22Rv1 (cell line): ENCODE measurements at regions not wholly inside any gene's neighbourhood (a gene's known extent, or its start where the extent isn't known, plus 50 kb on each side); places are given as distances from the start of the nearest gene placed in this dataset.

ENCODE experiments used
- H3K27ac ChIP-seq: fragments of 450-650 bp; 2 replicates; pipeline ENCODE4 v1.5.1; 2017
- ZFX ChIP-seq: fragments of 450-650 bp; IDR thresholded peaks from 2 replicates; pipeline ENCODE4 v1.6.1; 2017; ENCODE audit warnings: antibody characterized with exemption, borderline replicate concordance
- TF ChIP-seq, protein P1 (sequence below): fragments of 450-650 bp; IDR thresholded peaks from 2 replicates; pipeline ENCODE4 v1.5.1; 2017; ENCODE audit warnings: mild to moderate bottlenecking

- no peak for TF ChIP-seq ZFX
- TF ChIP-seq, protein P1, sequence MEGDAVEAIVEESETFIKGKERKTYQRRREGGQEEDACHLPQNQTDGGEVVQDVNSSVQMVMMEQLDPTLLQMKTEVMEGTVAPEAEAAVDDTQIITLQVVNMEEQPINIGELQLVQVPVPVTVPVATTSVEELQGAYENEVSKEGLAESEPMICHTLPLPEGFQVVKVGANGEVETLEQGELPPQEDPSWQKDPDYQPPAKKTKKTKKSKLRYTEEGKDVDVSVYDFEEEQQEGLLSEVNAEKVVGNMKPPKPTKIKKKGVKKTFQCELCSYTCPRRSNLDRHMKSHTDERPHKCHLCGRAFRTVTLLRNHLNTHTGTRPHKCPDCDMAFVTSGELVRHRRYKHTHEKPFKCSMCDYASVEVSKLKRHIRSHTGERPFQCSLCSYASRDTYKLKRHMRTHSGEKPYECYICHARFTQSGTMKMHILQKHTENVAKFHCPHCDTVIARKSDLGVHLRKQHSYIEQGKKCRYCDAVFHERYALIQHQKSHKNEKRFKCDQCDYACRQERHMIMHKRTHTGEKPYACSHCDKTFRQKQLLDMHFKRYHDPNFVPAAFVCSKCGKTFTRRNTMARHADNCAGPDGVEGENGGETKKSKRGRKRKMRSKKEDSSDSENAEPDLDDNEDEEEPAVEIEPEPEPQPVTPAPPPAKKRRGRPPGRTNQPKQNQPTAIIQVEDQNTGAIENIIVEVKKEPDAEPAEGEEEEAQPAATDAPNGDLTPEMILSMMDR = no peak
- no peak overlapping the region for H3K27ac ChIP-seq
Observed at GRCh38 chr9:73219985-73220626, 68.4 kb downstream of the ANXA1 start.

DNA sequence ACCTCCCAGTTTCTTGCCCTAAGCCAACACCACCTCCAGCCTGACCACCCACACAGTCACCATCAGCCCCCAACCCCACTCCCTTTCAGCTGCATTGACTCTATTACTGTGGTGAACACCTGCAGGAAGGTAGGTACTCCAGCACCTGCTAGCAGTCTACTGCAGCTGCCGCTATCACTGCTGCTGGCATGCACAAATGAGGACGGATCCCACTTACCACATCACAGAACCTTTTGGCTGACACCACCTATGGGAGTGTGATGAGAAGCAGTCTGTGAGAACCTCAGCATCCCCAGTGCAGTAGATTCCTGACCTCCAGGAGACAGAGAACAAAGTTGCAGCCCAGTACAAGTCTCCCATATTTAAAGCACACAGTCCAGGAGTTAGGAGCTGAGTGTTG, 71.9 kb downstream of the ANXA1 start:
- no peak overlapping the region for H3K27ac ChIP-seq
- no peak for TF ChIP-seq ZFX
- TF ChIP-seq, protein P1 = no peak

DNA sequence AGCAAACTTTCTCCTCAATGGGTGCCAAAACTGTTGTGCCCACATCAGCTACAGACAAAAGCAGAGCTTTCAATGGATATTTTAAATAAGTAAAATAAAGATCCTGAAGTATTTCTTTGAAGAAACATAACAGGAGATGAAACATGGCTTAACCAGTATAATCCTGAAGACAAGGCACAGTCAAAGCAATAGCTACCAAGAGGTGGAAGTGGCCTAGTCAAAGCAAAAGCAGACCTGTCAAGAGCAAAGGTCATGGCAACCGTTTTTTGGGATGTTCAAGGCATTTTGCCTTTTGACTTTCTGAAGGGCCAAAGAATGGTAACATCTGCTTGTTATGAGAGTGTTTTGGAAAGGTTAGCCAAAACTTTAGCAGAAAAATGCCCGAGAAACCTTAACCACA, 77.9 kb downstream of the ANXA1 start:
- TF ChIP-seq ZFX = no peak
- TF ChIP-seq, protein P1 = no peak

GRCh38 chr9:73230251-73230650, 78.6 kb downstream of the ANXA1 start:
- H3K27ac ChIP-seq = no peak overlapping the region
- TF ChIP-seq, protein P1 = no peak
- TF ChIP-seq ZFX = no peak

More for the DNA sequence above, 77.9 kb downstream of the ANXA1 start:
- no peak overlapping the region for H3K27ac ChIP-seq

DNA sequence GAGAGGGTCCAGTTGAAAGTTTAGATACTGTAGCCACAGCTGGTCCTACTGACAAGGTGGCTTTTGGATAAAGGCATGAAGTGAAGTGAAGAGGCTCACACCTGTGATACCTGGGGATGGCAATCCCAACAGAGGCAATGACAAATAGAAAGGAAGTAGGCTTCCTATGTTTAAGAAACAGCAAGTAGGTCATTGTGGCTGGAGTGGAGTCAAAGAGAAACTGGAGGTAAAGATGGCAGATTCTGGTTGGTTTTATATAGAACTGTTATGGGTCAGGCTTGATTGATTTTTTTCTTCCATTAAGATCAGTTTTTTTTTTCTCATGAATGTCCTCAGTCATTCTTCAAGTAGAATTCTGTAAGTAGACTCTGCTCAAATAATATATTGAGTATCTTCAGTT, 79.5 kb downstream of the ANXA1 start:
- H3K27ac ChIP-seq = no peak overlapping the region
- TF ChIP-seq ZFX = no peak
- TF ChIP-seq, protein P1 = no peak

GRCh38 chr9:73233359-73234007, 81.8 kb downstream of the ANXA1 start:
- TF ChIP-seq, protein P1 = no peak
- no peak for TF ChIP-seq ZFX
- H3K27ac ChIP-seq = no peak overlapping the region

- TF ChIP-seq, protein P1 = no peak
- no peak for TF ChIP-seq ZFX
- H3K27ac ChIP-seq = no peak overlapping the region
Observed at GRCh38 chr9:73234008-73234360, 82.3 kb downstream of the ANXA1 start.
